LNCAP (cell line): ENCODE measurements at regions not wholly inside any gene's neighbourhood (a gene's known extent, or its start where the extent isn't known, plus 50 kb on each side); places are given as distances from the start of the nearest gene placed in this dataset.

Experiments used
- TF ChIP-seq, protein P1 (sequence below): fragments of 450-650 bp; IDR thresholded peaks from 2 replicates; pipeline ENCODE4 v1.5.1; 2017; ENCODE audit warnings: mild to moderate bottlenecking

DNA sequence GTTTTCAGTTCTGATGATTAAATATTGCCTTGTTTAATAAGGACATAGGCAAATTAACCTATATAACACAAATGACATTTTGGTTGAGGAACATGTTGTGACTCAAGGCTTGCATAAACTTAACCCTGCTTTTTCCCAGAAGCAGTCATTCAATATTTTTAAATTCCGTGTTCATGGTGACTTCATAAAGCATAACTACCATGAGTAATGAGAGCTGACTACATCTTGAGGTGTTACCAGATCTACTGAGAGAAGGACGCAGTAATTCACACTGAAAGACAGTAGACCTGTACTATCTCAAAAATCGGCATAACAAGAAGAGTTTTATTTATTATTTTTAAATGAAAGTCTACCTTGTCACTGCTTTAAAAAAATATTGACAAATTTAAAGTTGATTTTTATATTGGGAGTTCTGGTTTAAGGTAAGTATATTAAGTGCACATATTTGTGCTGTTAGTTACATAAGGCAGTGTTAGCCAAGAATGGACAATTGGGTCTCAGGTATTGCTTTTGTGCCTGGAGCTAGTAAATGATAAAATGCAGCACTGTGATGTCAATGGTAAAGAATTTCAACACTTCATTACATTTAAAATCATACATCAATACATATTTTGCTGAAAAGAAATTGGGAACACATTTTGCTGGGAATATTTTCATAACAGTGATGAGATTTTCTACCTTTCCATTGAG lies 1198.5 kb downstream of the FSCB start:
- TF ChIP-seq, protein P1, sequence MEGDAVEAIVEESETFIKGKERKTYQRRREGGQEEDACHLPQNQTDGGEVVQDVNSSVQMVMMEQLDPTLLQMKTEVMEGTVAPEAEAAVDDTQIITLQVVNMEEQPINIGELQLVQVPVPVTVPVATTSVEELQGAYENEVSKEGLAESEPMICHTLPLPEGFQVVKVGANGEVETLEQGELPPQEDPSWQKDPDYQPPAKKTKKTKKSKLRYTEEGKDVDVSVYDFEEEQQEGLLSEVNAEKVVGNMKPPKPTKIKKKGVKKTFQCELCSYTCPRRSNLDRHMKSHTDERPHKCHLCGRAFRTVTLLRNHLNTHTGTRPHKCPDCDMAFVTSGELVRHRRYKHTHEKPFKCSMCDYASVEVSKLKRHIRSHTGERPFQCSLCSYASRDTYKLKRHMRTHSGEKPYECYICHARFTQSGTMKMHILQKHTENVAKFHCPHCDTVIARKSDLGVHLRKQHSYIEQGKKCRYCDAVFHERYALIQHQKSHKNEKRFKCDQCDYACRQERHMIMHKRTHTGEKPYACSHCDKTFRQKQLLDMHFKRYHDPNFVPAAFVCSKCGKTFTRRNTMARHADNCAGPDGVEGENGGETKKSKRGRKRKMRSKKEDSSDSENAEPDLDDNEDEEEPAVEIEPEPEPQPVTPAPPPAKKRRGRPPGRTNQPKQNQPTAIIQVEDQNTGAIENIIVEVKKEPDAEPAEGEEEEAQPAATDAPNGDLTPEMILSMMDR = no peak

DNA sequence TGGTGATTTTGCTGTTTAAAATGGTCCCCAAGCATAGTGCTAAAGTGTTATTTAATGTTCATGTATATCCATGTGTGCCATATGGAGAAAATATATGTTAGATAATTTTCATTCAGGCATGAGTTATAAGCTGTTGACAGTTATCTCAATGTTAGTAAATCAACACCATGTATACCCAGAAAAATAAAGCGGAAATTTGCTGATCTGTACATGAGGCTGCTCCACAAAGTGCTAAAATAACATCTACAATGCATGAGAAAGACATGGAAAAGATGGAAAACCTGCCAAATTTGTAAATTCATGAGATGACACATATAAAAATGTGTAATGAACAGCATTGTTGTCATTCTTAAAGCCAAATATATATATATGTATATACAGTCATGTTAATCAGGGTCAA lies 1199.2 kb downstream of the FSCB start:
- TF ChIP-seq, protein P1 = no peak

DNA sequence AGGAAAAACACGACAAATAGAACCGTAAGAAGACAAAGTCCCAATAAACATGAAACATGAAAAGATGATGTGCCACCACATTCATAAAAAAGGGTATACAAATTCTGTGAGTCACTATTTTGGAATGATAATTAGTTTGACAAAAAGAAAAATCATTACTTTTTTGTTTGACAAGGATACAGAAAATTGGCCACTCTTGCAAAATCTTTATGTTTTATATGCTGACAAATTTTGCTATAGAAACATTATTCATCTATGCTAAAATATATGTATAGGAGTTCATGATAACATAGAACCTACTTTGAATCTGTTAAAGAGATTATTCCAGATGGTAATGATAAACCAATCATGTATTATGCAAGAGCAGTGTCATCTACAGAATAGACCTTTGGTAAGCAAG lies 1201.0 kb downstream of the FSCB start:
- TF ChIP-seq, protein P1 = no peak

GRCh38 chr14:43297794-43298193 lies 1209.3 kb downstream of the FSCB start:
- TF ChIP-seq, protein P1 = no peak

DNA sequence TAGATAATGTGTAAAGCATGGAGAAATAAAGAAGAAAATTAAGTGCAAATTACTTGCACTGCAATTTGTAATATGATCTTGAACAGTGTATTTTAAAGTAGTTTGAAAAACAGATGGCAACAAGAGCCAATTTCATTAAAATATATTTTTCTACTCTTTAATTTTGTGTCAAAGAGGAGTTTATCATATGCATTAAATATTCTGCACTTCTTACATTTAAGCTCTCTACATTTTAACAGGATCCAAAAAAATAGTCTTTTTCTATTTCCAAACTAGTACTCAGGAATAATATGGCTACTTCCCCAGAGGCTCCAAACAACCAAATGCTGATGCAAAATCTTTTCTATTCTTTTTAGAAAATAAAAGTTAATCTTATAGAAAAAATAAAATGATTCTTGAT lies 1221.5 kb downstream of the FSCB start:
- TF ChIP-seq, protein P1 = no peak

DNA sequence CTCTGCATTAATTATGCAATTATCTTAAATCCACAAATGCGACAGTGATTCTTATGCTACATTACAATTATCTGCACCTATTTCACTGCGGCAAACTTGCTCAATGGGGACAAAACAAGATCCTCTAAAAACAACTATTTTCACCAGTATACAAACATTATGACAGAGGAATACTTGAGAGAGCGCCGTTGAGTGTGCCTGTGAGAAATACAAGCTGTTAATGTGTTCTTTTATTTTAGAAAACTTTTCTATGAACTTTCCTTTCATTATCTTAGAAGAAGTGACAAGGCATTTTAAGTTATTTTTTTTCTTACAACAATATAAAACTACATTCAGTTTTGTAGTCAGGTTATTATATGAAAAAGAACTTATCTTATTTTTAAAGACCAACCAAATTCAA lies 1247.0 kb downstream of the FSCB start:
- TF ChIP-seq, protein P1 = no peak

DNA sequence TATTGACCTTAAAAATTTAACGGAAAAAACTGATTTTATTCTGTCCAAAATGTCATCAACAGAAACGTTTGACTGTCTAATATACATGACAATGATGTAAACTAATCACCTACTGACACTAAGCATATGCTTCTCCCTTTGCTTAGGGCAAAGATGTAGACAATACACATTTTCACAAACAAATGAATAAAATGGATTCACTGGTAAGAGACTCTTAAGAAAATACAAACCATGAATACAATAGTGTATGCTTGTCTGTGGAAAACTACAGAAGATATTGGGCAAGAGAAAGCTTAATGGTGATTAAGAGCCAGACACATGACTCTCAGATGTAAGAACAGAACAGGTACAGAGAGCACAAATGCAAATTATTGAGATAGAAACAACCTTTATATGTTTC lies 1248.7 kb downstream of the FSCB start:
- TF ChIP-seq, protein P1 = no peak

- TF ChIP-seq, protein P1 = no peak
Measured at GRCh38 chr14:43252866-43253265, 1254.2 kb downstream of the FSCB start.
